ENCODE measurements at regions not wholly inside any gene's neighbourhood (a gene's known extent, or its start where the extent isn't known, plus 50 kb on each side); places are given as distances from the start of the nearest gene placed in this dataset.
A peak's percentile ranks its signal among the peaks of the same experiment; 100 is the strongest.
"Not testable (repeated sequence)": the region's sequence is repeated elsewhere in the genome, so short reads cannot be mapped to it uniquely, and the experiment has no call there.

DNA sequence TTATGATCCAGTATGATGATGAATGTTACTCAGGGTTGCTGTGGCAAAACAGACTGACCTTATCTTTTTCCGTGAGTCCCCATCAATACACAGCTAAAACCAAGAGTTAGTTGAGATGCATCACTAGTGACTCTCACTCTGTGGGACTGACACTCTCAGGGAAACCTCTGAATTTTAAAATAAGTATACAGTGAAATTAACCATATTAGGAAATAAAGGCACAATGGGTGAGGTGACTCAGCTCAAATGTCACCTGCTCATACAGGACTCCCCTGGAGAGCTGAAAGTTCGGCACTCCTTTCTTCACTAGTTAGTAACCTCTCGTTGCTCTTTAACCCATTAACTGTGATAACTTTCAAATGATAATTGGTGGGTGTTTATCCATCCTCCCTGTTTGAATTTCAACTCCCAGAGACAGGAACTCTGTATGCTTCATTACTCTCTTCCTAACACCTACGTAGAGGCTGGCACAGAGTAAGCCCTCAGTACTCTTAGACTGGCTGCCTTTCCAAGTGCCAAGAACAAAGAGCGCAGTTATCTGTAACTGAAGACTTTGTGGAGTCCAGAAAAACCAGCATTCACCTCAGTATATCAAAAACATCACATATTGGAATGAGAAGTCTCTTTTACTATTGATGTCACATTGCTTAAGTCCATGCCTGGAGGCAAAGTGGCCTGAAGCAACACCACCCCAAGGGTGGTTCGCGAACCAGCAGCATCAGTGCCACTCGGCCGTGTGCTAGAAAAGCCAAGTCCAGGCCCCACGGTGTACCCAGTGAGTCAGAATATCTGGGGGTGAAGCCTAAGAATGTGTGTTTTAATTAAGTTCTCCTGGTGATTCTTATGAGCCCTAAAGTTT, 91.1 kb downstream of the NIBAN1 start:
- DNase-seq: no peak

DNA sequence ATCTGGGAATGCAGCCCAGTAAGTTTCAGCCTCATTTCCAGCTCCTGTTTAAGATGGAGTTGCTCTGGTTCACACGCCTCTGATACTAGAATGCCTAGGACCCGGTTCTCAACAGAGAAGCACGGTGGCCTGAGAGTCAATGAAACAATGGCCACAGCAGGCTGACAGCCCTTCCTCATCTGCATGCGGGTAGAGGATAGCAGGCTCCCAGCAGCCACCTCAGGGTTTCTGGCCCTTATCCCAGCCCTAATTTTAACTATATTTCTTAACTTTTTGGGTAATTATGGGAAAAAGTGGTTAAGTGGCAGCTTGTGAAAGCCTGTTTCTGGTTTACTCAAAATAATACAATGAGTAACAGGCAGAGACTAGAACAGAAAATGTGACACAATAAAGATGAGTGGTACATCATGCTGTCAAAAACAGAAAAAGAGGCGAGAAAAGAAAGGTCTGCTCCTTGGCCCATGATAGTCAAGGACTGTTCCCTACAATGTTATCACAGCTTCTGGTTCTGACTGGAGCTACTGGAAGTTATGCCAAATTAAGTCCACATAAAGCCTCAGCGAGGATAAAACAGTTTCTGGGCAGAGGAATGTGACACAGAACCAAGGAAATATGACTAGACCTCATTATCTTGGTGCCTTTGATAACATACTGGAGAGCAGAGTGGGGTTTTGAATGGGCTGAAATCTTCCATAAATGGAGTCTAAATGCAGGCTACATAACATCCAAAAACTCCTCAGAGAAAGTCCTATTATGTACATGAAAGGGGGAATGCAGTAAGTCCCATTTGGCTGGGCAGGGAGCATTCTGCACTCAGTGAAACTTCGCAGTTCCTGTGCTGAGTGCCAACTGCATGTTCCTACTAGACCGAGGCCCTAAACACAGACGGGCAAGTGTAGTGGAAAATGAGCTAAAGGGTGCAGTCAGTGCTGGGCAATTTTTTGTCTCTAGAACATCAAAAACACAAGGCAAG, 92.1 kb downstream of the NIBAN1 start:
- peak; percentile 55 for DNase-seq

DNA sequence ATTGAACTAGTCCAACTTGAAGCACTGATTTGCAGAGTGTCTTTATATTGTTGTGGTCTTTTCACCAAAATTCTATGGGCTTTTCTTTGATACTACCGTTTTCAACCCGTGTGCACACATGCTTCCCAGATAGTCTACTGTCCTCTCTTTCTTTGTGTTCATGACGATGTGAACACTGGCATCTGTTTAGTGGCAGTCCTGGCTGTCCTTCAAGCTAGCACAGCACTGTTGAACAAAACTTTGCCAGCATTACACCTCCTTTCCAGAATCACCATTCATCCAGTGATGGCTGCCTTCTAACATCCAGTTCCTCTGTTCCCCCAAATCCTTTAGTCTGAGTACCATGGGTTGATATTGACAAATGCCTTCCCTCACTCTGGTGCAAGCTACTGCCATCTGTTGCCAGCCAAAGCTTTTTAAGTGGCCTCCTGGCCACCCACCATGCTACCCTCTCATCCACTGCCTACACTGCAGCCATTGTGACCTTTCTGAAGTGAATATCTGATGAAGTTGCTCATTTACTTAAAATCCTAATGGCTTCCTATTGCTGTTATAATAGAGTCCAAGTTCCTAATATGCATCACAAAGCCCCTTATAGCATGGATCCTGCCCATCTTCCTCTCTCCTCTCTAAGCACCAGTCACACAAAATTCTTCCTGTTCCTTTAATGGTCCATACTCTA, 94.3 kb downstream of the NIBAN1 start:
- DNase-seq: no peak

DNA sequence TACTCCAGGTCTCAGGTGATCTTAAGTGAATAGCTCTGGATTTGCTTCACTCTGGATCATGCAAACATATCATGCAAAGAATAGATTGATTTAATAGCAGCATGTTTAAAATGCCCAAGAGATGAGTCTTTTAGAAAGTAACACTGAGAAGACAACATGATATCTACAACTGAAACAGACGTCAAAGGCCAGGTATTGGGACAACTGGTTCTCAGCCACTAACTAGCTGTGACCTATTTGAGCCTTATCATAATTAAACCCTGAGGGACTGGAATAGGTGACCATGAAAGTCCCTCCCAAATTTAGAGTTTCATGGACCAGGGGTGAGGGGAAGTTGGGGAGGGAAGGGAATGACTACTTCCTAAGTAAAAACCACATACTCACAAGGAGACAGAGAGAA, 95.7 kb downstream of the NIBAN1 start:
- no peak for DNase-seq

DNA sequence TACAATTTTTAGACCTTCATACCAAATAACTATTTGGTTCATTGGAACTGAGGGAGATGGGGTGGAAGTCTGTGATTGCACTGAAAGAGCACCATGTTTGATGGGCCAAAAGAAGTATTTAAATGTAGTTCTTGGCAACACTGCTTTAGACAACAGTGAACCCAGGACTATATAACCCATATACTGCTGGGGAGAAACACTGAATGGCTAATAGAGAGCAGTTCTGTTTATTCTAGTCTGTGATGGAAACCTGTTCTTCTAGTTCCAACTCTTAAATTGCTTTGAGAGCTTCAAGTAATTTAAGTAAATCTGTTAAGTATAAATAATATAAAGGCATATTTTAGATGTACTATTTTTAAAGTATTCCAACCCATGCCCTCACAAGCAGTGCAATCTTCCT, 96.3 kb downstream of the NIBAN1 start:
- no peak for DNase-seq

DNA sequence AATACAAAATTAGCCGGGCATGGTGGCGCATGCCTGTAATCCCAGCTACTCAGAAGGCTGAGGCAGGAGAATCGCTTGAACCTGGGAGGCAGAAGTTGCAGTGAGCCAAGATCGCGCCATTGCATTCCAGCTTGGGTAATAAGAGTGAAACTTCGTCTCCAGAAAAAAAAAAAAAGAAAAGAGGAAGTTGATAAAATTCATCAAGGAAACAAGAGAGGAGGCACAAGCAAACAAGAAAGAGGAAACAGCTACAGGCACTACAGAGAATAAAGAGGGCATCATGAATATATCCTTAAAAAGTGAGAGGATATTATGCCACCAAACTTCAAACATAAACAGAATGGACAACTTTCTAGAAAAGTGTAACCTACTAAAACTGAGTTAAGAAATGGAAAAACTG, 98.3 kb downstream of the NIBAN1 start:
- DNase-seq: not testable (repeated sequence)

DNA sequence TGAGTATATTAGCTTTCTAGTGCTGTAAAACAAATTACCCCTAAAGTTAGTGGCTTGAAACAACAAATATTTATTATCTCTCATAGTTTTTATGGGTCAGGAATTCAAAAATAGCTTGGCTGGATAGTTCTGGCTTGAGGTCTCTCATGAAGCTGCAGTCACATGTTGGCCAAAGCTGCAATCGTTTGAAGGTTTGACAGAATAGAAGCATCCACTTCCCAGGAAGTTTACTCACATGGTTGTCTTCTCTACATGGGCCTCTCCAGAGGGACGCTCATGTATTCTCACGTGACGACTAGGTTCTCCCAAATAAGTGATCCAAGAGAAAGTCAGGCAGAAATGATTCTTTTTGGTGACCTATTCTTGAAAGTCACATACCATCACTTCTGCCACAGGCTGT, 99.1 kb downstream of the NIBAN1 start:
- no peak for DNase-seq

DNA sequence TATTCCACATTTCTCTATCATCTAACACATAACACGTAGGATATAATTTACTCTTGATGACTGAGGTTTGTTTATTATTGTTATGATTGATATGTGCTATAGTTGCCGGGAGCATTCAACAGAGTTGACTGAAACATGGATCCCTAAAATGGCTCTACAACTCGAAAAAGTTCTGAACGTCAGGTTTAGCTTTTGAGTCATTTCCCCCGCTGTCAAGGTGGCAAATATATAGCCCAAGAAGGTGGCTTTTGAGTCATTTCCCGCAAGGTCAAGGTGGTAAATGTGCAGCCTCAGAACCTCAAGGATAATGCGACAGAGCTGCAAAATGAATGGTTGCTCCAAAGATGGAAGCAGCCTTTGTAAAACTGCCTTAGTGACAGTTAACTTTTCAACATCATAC, 104.0 kb downstream of the NIBAN1 start:
- DNase-seq: no peak

DNA sequence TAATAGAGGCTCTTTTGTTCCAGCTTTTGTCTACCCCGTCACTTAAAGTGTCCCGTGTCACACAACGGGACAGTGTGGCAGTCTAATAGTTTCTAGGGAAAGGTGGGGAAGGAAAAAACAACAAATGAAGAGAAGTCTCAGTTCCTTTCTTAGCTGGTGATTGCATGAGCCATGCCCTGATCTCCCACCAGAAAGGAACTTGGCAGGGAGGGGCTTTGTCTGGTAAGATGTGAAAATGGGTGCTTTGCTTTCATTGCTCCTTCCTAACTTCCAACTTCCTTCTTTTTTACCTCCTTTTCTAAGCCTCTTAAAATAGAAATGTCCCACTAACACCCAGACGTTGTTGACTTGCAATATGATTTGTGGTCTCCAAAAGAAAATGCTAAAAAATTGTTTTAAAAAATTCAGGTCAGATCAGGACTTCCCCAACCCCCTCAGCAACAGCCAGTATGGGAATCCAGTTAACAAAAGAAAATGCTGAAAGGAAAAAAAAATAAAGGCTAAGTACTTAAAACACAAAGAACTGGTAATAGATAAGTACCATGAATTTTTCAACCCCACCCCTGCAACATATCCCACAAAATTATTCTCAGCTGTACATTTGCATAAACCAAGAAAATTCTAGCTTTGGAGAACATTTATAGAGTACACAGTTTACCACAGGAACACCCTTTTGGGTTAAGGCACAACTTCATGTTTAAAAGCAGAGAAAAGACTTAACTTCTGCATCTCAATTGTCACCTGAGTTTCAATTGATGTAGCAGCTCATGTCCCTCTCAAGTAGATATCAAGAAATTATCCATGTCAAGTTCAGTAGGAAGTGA, 106.2 kb downstream of the NIBAN1 start:
- no peak for DNase-seq

DNA sequence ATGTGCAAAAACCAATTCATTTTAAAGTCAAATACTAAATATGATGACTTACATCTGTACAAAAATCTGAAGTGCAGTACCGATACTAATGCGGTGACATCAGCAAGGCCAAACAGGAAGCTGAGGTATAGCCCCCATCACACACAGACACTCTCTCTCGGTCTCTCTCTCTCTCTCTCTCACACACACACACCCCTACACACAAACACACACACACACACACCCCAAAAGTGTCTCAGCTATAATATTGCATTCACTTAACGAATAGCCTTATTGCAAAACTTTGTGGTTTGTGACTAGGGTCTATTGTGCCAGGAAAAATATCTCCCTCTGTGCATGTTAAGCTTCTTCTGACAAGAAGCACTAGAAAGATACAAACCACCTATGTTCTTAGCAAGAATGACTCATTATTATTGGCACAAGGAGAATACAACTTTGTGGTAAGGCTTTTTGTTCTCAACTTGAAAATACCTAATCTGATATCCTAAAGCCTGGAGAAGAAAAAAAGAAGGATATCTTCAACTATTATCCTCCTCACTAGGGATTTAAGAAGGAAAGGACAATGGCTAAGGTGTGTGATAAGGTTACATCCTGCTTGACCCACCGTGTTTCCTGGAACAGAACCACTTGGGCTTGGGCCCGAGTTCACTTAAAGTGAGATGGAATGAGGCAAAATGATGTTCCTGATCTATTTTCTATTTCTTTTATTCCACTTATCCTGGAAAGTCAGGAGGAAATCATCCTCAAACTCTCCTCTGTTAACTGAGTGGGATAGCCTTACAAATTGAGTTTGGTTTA, 107.1 kb downstream of the NIBAN1 start:
- peak; percentile 66 for DNase-seq

DNA sequence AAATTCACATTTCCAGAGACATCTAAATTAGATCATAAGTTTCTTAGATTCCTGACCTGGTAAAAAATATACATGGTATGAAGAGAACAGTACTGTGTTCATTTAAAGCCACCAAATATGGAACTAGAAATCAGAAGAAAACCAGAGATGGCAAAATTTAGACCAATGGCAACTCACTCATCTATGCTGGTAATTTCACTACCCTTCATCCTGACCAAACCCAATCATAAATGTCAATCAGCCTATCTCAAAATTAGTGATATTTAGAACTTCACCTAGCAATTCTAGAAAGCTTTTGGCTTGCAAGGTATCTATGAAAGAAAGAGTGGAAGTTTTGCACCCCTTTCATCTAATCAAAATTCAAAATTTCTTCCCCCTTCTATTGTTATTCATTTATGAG, 107.7 kb downstream of the NIBAN1 start:
- DNase-seq: no peak

DNA sequence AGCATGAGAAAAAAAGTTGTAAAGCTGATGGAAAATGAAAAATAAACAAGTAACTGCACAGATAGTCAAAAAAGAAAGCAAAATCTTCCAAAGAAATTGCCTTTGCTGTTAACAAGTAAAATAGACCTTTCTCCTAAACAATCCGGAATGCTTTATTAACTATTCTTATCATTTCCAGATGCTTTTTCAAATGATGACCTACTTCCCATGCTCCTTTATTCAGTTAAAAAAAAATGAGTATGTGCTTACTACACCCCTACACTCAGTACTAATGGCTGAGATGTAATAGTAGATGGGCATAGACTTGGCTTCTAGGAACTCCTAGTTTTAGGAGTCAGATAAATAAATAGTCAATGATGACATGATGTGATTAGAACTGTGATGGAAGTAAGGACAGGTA, 108.5 kb downstream of the NIBAN1 start:
- no peak for DNase-seq

DNA sequence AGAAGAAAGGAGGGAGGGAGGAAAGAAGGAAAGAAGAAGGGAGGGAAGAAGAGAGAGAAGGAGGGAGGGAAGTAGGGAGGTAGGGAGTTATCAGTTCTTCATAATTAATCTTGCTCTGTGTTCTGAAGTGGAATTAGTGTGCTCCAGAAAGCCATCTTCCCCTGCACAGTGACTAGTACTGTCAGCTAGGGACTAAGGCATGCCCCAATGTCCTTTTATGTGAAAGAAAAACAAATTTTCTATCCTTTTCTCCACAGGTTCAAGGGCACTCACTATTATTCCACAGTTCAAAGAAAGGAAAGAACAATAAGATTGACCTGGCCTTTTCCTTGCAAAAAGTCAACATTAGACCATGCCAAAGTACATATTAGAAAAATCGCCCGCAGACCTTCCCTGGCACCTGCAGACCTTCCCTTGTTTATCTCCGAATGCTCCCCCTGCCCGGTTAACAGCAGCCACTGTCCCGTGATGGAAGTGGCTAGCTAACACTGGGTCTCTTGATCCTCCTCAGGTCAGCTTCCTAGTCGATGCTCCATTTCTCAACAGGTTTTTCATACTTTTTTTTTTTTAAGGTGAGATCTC, 107.2 kb upstream of the EDEM3 start:
- no peak for DNase-seq

DNA sequence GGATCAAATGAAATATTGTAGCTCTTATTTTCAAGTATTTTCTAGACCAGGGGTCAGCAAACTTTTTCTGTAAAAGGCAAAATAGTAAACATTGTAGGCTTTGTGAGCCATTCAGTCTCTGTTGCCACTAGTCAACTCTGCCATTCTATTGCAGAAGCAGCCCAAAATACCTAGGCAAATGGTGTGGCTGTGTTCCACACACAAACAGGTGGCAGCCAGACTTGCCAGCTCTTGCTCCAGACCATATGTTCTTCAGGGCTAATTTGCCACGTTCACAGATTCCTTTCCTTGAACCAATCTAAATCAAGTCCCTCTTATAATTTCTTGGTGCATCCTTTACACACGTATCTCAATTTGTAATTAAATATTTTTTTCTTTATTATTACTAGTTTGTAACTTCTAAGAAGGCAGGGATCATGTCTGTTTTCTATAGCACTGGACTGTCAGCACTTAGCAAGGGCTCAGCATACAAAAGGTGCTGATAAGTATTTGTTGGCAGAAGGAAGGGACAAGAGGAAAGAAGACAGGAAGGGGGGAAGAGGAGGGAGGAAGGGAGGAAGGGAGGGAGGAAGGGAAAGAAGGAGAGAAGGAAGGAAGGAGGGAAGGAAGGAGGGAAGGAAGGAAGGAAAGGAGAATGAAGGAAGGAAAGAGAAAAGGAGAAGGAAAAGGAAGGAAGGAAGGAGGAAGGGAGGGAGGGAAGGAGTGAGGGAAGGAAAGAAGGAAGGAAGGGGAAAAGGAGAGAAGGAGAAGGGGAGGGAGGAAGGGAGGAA, 106.5 kb upstream of the EDEM3 start:
- no peak for DNase-seq

DNA sequence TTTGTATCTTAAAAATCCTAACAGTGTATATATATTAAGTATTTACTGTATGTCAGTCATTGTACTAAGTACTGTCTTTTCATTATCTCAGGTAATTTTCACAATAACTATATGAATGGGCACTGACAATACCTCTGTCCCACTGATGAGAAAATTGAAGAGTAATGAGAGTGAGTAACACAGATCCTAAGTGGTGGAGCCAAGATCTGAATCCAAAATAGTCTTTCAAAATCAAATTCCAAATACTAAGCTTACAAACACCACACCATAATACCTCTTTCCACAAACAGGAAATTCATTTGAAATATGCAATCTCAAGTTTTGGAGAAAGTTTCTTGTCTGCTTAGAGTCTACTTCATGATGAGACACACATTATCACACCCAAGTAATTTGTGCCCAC, 105.9 kb upstream of the EDEM3 start:
- DNase-seq: no peak

DNA sequence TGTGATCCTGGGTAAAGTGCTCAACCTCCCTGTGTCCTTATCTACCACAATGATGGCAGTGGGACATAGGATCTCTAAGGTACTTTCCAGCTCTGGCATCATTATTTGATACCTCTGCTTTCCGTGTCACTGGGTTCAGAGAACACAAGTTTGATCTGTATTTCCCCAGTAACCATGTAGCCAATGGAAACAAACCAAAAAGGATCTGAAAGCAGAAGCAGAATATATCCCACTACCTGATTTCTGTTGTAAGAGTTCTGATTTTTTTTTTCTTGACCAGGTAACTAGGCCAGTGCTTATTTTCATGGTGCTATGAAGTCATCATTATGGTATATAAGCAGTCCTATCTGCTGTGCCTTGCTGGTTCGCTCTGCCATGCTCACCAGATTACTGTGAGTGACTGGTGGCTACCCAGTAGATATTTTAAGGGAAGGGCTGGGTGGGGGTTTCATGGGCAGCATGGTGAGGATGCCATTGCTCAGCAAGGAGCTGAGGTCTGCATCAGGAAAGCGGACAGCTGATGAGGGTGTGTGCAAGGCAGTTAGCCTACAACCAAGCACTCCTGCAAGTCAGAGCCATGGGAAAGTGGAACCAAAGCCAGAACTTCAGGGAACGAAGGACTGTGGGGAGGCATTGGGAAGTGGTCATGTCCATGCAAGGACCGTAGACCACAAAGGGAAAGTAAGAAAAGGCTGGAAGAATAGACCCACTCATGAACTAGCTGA, 104.9 kb upstream of the EDEM3 start:
- DNase-seq: no peak

DNA sequence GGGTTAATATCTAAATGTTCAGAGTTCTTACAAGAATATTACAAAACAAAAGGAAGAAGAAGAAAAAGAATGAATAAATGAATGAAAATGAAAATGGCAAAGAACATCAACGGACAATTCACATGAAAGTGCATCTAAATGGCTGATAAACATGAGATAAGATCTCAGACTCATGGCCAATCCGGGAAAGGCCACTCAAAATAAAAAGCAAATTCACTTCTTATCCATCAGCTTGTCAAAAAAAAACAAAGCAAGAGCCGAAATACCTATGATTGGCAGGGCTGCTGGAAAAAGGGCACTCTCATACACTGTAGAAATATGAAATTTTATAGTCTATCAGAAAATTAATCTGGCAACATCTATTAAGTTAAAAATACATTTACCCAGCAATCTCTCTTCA, 103.6 kb upstream of the EDEM3 start:
- no peak for DNase-seq

DNA sequence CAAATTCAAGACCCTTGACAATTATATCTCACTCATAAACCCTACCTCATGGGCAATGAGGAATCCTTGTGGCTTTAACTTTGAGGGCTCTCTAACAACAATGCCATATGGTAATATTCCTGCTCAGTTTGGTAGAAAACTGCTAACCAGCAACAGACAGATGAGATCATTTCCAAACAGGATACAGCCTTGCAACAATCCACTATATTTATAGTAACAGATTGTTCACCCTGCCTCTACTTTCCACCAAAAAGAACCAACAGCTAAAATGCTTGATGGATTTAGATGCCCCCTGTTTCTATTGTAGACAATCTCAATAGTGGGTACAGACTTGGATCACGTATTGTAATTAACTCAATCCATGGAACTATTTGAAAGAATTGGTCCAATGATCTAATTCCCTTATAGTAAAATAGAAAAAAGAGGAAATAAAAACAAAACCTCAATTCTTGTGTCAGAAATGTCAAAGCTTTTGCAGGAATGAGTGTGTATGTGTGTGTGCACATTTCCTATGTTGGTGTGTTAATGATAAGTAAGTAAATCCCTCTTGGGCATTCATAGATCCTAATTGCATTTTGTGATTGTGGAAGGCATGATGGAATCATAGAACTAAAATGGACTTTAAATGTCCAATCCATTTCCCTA, 100.0 kb upstream of the EDEM3 start:
- no peak for DNase-seq

DNA sequence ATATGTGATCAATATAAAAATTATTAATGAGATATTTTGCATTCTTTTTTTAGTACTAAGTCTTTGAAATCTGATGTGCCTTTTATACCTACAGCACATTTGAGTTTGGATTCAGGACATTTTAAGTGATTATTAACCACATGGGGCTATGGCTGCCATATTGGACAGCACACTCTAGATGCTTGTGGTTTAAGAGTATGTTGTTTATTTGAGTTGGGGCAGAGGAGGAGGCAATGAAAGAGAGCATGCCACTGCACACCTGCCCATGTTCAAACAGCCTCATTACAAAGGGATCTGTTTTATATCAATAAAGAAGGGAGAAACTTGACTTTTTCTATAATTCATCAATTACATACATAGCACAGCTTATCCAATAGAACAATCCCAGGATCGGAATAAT, 99.4 kb upstream of the EDEM3 start:
- DNase-seq: no peak

Measured in stimulated activated CD8-positive, alpha-beta memory T cell treated with anti-CD3 and anti-CD28 coated beads, Interleukin-4, amount 100 ng/mL, for 48 hours (primary cell).